Right lobe of liver (tissue), 6 donors: ENCODE measurements at regions not wholly inside any gene's neighbourhood (a gene's known extent, or its start where the extent isn't known, plus 50 kb on each side); places are given as distances from the start of the nearest gene placed in this dataset.

Experiments
- ATAC-seq, 4 donors: fragments of 200-7000 bp; cut with Tn5 transposase; one replicate each; pipeline ENCODE4 v1.9.1; 2020; ENCODE audit warnings: mild to moderate bottlenecking in 4 of 4, moderate library complexity in 4 of 4
- DNase-seq, 3 donors: peaks; one replicate each; pipeline ENCODE4 v3.0.0-alpha.2; 2020
- H3K27ac ChIP-seq, 3 donors: fragments of 200-600 bp; one replicate each; pipeline ENCODE4 v1.8.0; 2022
- H3K27me3 ChIP-seq, 2 donors: fragments of 200-600 bp; one replicate each; pipeline ENCODE4 v1.8.0; 2022
- H3K36me3 ChIP-seq, 4 donors: fragments of 200-600 bp; sonication (generic) in 1 of 4; one replicate each; pipeline versions ENCODE4 v1.5.1 to v1.8.0; 2017 to 2022; ENCODE audit warnings: control low read depth in 1 of 4
- H3K4me1 ChIP-seq, 4 donors: fragments of 200-600 bp; sonication (generic) in 1 of 4; one replicate each; pipeline versions ENCODE4 v1.5.1 to v1.8.0; 2017 to 2022; ENCODE audit warnings: control low read depth in 1 of 4
- H3K4me3 ChIP-seq, 3 donors: fragments of 200-600 bp; one replicate each; pipeline ENCODE4 v1.8.0; 2022
- H3K9me3 ChIP-seq, 4 donors: fragments of 200-600 bp; sonication (generic) in 1 of 4; one replicate each; pipeline versions ENCODE4 v1.5.1 to v1.8.0; 2017 to 2022; ENCODE audit warnings: control low read depth in 1 of 4
- POLR2A ChIP-seq: fragments of 450-650 bp; IDR thresholded peaks from one replicate; pipeline ENCODE4 v1.6.1; 2017; ENCODE audit warnings: antibody characterized with exemption, mild to moderate bottlenecking
- WGBS: methylation state at CpG from one replicate; pipeline ENCODE4 v1.1.6; 2018; ENCODE audit warnings: low coverage, low lambda C conversion rate; ENCODE audit not compliant: insufficient coverage; ENCODE audit errors: missing lambda C conversion rate; 5-methylcytosine and 5-hydroxymethylcytosine counted together
- intact Hi-C, 2 donors: fragments of 100-400 bp; cut with DNase I; formaldehyde crosslinking; loops; one replicate each; pipeline versions ENCODE4 v1.11.2 to v1.14.1; 2022
- TF ChIP-seq, protein P1 (sequence below), 4 donors: fragments of 200-600 bp in 3 of 4; fragments of 450-650 bp in 1 of 4; IDR thresholded peaks; one replicate each; pipeline versions ENCODE4 v1.5.1 to v1.8.0; 2016 to 2022; ENCODE audit warnings: antibody characterized with exemption in 4 of 4, mild to moderate bottlenecking in 2 of 4
- donor health status: DM: no; HTN: yes; CAD: no.
- donor health status: DM: no; HTN: no; CAD: no.
- donor health status: DM: no; HTN: no; CAD: no.
- donor health status: DM: no; HTN: yes; CAD: no.
- donor health status: DM: no; HTN: yes; CAD: no.

DNA sequence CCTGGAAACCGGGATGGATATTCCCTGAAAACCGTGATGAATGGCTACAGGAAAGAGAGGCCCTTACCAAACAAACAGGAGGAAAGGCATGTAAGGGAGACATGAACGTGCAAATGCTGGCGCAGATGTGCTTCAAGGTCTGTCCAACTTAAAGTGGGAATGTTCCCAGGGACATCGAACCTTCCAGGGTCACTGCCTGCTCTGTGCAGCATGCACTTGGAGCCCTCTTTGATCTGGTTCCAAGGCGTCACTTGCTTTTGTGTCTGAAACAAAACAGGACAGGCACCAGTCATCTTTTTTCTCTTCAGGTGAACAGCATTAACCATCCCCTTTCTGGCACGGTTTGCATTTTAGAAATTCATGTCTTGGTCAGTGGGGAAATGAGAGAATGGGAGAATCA, 479.4 kb downstream of the RASEF start:
- H3K36me3 ChIP-seq = no peaks in the 10 kb centered on the region
- H3K9me3 ChIP-seq = no peaks in the 10 kb centered on the region
- no peak overlapping the region for H3K4me3 ChIP-seq
- WGBS = 19% methylated on average over 7 of the region's 7 CpGs
- ATAC-seq = peak; percentile 53 to 88 (median 80)
- peak; percentile 40 to 92 (median 83) for DNase-seq
- H3K27ac ChIP-seq = peak overlapping the region in 2 of 3 donors; percentile 82 to 85
- TF ChIP-seq POLR2A = no peak
- TF ChIP-seq, protein P1, sequence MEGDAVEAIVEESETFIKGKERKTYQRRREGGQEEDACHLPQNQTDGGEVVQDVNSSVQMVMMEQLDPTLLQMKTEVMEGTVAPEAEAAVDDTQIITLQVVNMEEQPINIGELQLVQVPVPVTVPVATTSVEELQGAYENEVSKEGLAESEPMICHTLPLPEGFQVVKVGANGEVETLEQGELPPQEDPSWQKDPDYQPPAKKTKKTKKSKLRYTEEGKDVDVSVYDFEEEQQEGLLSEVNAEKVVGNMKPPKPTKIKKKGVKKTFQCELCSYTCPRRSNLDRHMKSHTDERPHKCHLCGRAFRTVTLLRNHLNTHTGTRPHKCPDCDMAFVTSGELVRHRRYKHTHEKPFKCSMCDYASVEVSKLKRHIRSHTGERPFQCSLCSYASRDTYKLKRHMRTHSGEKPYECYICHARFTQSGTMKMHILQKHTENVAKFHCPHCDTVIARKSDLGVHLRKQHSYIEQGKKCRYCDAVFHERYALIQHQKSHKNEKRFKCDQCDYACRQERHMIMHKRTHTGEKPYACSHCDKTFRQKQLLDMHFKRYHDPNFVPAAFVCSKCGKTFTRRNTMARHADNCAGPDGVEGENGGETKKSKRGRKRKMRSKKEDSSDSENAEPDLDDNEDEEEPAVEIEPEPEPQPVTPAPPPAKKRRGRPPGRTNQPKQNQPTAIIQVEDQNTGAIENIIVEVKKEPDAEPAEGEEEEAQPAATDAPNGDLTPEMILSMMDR (IDR thresholded peaks at IDR 0.05) = no peak
- intact Hi-C loops = no loop called here
- H3K4me1 ChIP-seq = peaks cover 0 to 42% (median 15%) of the 10 kb centered on the region in 4 donors
- no peaks in the 10 kb centered on the region for H3K27me3 ChIP-seq

DNA sequence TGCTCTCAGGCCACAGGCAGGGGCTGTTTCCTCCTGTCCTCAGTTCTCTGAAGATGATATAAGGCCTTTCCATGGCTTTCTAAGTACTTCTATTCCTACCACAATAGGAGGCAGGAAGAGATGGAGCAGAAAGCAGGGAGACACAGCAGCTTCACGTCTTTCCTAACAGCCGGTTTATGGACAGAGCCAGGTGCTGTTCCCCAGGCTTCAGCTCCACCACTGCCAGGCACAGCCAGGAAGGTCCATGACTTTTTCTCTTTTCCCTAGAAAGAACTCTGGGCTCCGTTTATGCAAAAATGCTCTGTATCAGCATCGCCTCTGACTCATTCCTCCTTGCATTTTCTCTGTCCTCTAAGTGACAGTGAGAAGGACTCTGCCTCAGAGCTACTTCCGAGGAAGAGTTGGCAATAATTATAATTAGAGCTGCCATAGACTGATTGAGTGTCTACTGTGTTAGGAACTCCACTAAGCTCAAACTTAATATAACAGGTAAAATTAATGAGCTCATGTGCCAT, 478.5 kb downstream of the RASEF start:
- Histone ChIP-seq H3K4me1 (peaks cover 0 to 42% (median 15%) of the 10 kb centered on the region in 4 donors), H3K4me3 (no peak overlapping the region), H3K27ac (peak overlapping the region in 2 of 3 donors; percentile 82 to 85), H3K27me3 (no peaks in the 10 kb centered on the region), H3K36me3 (no peaks in the 10 kb centered on the region), H3K9me3 (no peaks in the 10 kb centered on the region)
- 31% methylated on average over 5 of the region's 5 CpGs for WGBS
- intact Hi-C loops = no loop called here
- peak in 2 of 4 donors; percentile 8 to 14 for ATAC-seq
- TF ChIP-seq, protein P1 (IDR thresholded peaks at IDR 0.05) = no peak
- TF ChIP-seq POLR2A = no peak
- DNase-seq = no peak

DNA sequence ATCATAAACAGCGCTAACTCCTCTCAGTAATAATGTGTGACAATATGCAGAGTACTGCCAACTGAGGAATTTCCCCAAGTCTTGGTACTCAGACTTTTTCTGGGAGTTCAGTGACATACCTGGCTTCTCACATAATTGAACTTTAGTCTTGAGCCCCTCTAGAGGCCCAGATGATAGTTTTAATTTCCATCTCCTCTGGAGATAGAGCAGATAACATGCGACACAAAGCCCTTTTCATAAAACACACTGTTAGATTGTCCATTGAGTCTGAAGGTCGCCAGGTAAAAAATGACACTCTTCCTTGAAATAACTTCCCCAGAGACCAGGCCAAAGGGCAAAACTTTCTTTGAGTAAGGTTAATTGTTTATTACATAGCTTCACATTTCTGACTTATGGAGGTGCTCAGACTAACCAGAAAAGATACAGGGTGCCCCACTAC, 476.0 kb downstream of the RASEF start:
- no peaks in the 10 kb centered on the region for H3K27me3 ChIP-seq
- H3K36me3 ChIP-seq = no peaks in the 10 kb centered on the region
- peaks cover 0 to 29% (median 11%) of the 10 kb centered on the region in 4 donors for H3K4me1 ChIP-seq
- intact Hi-C loops = no loop called here
- H3K4me3 ChIP-seq = no peak overlapping the region
- TF ChIP-seq POLR2A = no peak
- TF ChIP-seq, protein P1 (IDR thresholded peaks at IDR 0.05) = no peak
- ATAC-seq (no peak), DNase-seq (no peak)
- H3K27ac ChIP-seq = no peak overlapping the region
- WGBS = 81% methylated on average over 3 of the region's 3 CpGs
- no peaks in the 10 kb centered on the region for H3K9me3 ChIP-seq

DNA sequence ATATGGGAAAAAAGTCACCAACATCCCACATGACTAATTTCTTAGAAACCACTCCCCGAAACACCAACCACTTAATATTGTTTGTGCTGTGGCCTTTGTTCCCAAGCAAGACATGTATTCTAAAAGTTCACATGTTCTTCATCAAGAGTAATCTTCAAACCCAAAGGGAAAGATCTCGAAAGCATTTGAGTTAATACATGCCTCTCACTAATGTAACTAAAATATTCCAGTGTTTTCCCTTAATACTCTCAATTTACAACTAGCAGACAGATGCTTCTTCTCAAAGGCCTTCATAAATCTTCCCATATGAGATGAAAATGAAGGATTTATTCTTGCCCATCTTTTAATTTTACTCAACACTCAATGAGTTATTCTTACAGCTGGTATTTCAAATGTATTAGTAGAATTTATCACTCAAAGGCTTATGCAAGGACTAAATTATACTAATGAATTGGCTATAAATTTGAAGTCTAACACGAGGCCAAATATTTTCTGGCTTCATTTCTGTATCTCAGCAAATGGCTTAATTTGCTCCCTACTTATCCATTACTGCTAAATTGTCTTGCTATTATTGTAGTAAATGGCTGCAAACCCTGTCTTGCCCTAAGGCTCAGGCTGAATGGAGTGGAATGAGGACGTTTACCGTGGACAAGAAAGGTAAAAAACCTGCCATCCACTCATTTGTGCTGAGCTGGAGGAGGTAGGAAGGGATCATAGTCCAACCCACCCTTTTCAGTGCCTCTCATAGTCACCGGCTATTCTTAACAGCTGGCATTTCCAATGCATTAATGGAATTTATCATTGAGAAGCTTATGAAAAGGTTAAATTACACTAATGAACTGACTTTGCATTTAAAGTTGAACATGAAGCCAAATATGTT, 474.4 kb downstream of the RASEF start:
- DNase-seq (no peak), ATAC-seq (peak; percentile 30 to 81 (median 54))
- H3K27ac ChIP-seq = no peak overlapping the region
- WGBS = 72% methylated on average over 6 of the region's 6 CpGs
- H3K36me3 ChIP-seq = no peaks in the 10 kb centered on the region
- peaks cover 0 to 12% (median 3%) of the 10 kb centered on the region in 4 donors for H3K4me1 ChIP-seq
- intact Hi-C loops = no loop called here
- H3K9me3 ChIP-seq = no peaks in the 10 kb centered on the region
- no peaks in the 10 kb centered on the region for H3K27me3 ChIP-seq
- no peak overlapping the region for H3K4me3 ChIP-seq
- no peak for TF ChIP-seq POLR2A
- TF ChIP-seq, protein P1 (IDR thresholded peaks at IDR 0.05) = no peak
